ENCODE measurements at regions not wholly inside any gene's neighbourhood (a gene's known extent, or its start where the extent isn't known, plus 50 kb on each side); places are given as distances from the start of the nearest gene placed in this dataset.

DNA sequence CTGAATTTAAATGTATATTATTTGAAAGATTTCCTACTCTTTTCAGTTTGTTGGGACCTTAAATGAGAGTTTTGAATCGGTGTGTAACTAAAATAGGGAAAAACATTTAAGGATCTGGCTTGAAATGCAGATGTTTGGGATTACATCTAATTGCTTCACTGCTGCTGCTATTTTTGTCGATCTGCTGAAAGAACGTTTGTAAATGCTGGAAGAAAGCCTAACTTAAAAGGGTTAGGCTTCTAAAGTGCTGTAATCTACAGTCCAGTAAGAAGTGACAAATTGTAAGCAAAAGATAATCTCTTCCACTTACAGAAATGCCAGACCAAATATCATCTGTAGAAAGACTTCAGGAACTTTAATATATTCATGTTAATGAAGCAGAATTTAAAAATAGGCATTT, 691.6 kb downstream of the ZNF385D start:
- no peak overlapping the region for H3K27ac ChIP-seq
- no peak for TF ChIP-seq ZFX (IDR thresholded peaks at IDR 0.05)

DNA sequence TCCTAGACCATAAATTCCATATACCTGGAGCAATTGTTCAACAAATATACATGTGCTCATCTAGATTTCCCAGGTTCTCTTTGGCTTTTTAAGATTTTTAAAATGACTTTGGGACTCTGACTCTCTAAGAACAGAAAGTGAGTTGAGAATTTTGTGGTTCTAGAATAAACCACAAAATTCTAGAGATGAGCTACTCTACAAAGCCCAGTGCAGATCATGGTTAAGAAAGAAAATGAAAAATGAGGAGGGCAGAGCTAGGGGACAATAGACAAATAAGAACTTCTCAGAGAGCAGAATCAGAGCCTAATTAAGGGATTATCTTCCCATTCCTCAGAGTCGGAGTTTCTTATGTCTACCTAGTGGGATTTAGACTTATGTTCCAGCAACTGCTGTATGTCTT, 694.7 kb downstream of the ZNF385D start:
- no peak overlapping the region for H3K27ac ChIP-seq
- TF ChIP-seq, protein P1, sequence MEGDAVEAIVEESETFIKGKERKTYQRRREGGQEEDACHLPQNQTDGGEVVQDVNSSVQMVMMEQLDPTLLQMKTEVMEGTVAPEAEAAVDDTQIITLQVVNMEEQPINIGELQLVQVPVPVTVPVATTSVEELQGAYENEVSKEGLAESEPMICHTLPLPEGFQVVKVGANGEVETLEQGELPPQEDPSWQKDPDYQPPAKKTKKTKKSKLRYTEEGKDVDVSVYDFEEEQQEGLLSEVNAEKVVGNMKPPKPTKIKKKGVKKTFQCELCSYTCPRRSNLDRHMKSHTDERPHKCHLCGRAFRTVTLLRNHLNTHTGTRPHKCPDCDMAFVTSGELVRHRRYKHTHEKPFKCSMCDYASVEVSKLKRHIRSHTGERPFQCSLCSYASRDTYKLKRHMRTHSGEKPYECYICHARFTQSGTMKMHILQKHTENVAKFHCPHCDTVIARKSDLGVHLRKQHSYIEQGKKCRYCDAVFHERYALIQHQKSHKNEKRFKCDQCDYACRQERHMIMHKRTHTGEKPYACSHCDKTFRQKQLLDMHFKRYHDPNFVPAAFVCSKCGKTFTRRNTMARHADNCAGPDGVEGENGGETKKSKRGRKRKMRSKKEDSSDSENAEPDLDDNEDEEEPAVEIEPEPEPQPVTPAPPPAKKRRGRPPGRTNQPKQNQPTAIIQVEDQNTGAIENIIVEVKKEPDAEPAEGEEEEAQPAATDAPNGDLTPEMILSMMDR (conservative IDR thresholded peaks at IDR 0.05): no peak
- TF ChIP-seq ZFX (IDR thresholded peaks at IDR 0.05): no peak

DNA sequence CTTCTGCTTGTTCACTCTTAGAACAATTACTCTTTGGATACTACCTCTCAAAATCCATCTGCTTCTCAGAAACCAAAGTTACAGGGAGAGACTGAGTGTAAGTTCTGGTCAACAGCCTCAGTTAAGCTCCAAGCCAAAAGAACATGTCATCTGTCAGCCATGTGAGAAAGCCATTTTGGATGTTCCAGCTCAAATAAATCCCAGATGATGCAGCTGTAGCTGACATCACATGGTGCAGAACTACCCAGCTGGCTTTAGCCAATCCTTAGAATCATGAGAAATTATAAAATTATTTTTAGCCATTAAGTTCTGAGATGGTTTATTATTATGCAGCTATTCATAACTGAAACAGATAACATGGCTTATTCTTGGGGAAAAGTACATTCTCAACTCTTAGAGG, 696.0 kb downstream of the ZNF385D start:
- no peak overlapping the region for H3K27ac ChIP-seq
- no peak for TF ChIP-seq ZFX (IDR thresholded peaks at IDR 0.05)
- TF ChIP-seq, protein P1 (conservative IDR thresholded peaks at IDR 0.05): no peak

DNA sequence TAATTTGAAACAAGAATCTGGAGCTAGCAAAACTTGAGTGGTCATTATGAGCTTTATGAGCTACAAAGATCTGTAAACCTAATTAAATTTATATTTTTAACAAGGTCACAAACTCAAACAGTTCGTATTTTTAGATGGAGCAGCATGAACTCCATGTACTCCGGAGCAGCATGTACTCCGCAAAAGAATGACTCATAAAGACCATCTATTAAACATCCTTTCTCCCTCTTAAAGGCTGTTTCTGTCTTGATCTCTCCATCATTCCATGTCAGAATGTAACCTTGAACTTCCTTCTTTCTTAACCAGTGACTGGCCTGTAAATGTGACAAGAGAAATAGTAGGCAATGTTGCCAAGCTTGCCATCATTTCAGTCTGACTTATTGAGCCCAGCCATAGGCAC, 696.9 kb downstream of the ZNF385D start:
- no peak for TF ChIP-seq ZFX (IDR thresholded peaks at IDR 0.05)
- TF ChIP-seq, protein P1 (conservative IDR thresholded peaks at IDR 0.05): no peak
- no peak overlapping the region for H3K27ac ChIP-seq

DNA sequence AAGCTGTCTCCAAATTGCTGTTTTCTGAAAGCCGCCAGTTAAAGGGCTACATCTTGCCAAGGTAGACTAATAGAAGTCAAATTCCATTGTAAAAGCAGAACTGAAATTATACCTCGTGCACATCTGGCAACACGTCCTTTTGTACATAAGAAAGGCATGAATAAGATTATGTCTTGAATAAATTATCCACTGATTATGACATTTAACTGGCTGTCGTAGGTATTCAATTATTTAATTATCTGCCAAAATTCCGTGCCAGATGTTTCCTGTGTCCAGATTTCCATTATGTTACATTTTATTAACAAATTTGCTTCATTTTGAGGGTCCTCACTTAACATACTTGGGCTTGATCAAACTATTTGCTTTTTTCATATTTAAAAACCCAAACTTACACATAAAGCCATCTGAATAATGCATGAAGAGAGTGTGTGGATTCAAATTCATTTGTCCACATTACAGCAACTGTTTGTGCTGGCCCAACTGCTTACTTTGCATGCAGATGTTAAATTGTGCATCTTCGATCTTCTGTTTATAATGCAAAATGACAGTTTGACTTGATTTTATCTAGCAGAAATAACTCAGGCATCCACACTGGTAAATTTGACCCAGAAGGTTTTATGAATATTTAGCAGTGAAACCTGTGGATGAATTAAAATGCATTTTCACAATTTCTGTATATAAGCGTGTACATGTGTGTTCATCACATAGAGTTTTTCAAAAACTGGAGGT, 701.5 kb downstream of the ZNF385D start:
- no peak for TF ChIP-seq ZFX (IDR thresholded peaks at IDR 0.05)
- TF ChIP-seq, protein P1 (conservative IDR thresholded peaks at IDR 0.05): no peak

DNA sequence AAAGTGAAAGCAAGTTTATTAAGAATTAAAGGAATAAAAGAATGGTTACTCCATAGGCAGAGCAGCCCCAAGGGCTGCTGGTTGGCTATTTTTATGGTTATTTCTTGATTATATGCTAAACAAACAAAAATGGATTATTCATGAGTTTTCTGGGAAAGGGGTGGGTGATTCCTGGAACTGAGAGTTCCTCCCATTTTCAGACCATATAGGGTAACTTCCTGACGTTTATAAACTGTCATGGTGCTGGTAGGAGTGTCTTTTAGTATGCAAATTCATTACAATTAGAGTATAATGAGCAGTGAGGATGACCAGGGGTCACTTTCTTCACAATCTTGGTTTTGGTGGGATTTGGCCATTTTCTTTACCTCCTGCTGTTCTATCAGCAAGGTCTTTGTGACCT, 707.9 kb downstream of the ZNF385D start:
- no peak for TF ChIP-seq ZFX (IDR thresholded peaks at IDR 0.05)
- TF ChIP-seq, protein P1 (conservative IDR thresholded peaks at IDR 0.05): no peak
- H3K27ac ChIP-seq: no peak overlapping the region

More for the DNA sequence above, 701.5 kb downstream of the ZNF385D start:
- H3K27ac ChIP-seq: no peak overlapping the region

DNA sequence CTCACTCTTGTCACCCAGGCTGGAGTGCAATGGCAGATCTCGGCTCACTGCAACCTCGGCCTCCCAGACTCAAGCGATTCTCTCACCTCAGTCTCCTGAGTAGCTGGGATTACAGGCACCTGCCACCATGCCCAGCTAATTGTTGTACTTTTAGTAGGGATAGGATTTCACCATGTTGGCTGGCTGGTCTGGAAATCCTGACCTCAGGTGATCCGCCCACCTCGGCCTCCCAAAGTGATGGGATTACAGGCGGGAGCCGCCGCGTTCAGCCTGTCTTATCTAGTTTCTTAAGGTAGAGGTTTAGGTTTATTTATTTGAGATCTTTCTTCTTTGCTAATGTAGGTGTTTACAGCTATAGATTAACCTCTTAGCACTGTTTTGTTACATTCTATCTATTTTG, 708.8 kb downstream of the ZNF385D start:
- TF ChIP-seq, protein P1 (conservative IDR thresholded peaks at IDR 0.05): no peak
- no peak for TF ChIP-seq ZFX (IDR thresholded peaks at IDR 0.05)
- no peak overlapping the region for H3K27ac ChIP-seq

DNA sequence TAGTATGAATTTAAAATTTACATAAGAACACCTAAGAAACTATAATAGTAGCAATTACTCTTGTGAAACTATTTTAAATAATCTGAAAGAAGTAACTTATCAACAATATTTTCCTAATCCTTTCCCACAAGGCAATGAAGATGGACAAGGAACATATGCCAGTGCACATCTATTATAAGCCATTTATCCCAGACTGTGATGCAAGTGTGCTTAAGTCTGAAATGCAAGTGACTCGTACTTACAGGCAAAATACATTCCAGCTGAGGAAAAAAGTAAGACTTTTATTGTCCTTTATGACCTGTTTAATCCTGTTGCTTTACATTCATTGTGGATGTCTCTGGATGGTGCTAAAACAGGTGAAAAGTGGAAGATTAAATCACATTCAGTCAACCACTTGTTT, 709.4 kb downstream of the ZNF385D start:
- TF ChIP-seq, protein P1 (conservative IDR thresholded peaks at IDR 0.05): no peak
- TF ChIP-seq ZFX (IDR thresholded peaks at IDR 0.05): no peak
- H3K27ac ChIP-seq: no peak overlapping the region

Data from C4-2B (cell line).